Astrocyte of the cerebellum (primary cell): ENCODE measurements at regions not wholly inside any gene's neighbourhood (a gene's known extent, or its start where the extent isn't known, plus 50 kb on each side); places are given as distances from the start of the nearest gene placed in this dataset.
"Not testable (repeated sequence)": the region's sequence is repeated elsewhere in the genome, so short reads cannot be mapped to it uniquely, and the experiment has no call there.

ENCODE experiments used
- DNase-seq: peaks from one replicate; pipeline ENCODE4 v3.0.0-alpha.2; 2011; ENCODE audit warnings: low read depth
- H3K4me3 ChIP-seq: 2 replicates; pipeline ENCODE4 v1.5.1; 2011; ENCODE audit warnings: mild to moderate bottlenecking, low read depth, low read length, moderate library complexity
- CTCF ChIP-seq: IDR thresholded peaks from 2 replicates; pipeline ENCODE4 v1.5.1; 2012; ENCODE audit warnings: low read length, low read depth, moderate library complexity, mild to moderate bottlenecking; ENCODE audit errors: missing control alignments
- in situ Hi-C: cut with HindIII; loops from 2 replicates; pipeline ENCODE4 v1.10.0; 2017; ENCODE audit warnings: low sequenced_read_pairs

GRCh38 chr2:208711598-208711997, 305.0 kb downstream of the PTH2R start:
- TF ChIP-seq CTCF = no peak
- H3K4me3 ChIP-seq = no peak overlapping the region
- in situ Hi-C loops = no loop called here
- no peak for DNase-seq

- H3K4me3 ChIP-seq = no peak overlapping the region
- TF ChIP-seq CTCF = no peak
- no peak for DNase-seq
- in situ Hi-C loops = no loop called here
Measured at GRCh38 chr2:208713066-208713745, 306.6 kb downstream of the PTH2R start.

- TF ChIP-seq CTCF = no peak
- H3K4me3 ChIP-seq = no peak overlapping the region
- in situ Hi-C loops = no loop called here
- no peak for DNase-seq
Measured at GRCh38 chr2:208718828-208719227, 312.2 kb downstream of the PTH2R start.

DNA sequence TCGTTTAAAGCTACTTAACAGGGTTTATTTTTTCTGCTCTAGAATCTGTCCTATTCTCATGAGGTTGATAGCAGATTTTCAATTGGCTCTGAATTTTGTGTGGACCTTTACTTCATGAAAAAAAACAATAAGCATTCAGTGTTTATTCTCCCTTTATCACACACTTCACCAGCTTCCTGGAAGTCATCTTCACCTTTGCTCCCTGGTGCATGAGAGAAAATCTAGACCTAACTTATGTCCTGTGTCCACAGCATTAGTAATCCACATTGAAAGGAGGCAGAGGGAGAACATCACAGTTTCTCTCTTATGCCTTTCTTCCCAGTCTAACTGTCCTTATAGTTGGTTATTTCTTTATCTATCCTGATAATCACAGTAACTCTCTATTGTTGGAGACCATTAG, 316.1 kb downstream of the PTH2R start:
- TF ChIP-seq CTCF = no peak
- no peak for DNase-seq
- in situ Hi-C loops = no loop called here
- no peak overlapping the region for H3K4me3 ChIP-seq

DNA sequence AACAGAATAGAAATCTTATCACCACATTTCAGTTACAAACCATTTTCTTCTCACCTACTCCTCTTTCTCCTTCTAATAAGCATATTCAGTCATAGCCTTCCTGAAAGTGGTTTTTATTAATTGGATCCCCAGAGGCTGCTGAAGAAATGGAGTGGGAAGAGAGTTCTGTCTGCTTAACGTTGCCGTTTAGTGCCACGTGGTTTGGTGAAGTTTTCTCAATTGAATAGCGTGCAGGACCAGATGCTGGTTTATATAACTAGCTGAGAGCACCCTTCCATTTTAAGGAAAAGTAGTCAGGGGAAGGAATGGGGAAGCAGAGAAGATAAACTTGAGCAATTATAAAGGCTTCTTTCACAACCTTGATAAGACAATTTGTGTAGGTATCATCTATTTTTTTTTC, 318.7 kb downstream of the PTH2R start:
- H3K4me3 ChIP-seq = no peak overlapping the region
- DNase-seq = no peak
- in situ Hi-C loops = no loop called here
- no peak for TF ChIP-seq CTCF

- in situ Hi-C loops = no loop called here
- DNase-seq = no peak
- no peak overlapping the region for H3K4me3 ChIP-seq
- no peak for TF ChIP-seq CTCF
Measured at GRCh38 chr2:208726242-208726641, 319.6 kb downstream of the PTH2R start.

DNA sequence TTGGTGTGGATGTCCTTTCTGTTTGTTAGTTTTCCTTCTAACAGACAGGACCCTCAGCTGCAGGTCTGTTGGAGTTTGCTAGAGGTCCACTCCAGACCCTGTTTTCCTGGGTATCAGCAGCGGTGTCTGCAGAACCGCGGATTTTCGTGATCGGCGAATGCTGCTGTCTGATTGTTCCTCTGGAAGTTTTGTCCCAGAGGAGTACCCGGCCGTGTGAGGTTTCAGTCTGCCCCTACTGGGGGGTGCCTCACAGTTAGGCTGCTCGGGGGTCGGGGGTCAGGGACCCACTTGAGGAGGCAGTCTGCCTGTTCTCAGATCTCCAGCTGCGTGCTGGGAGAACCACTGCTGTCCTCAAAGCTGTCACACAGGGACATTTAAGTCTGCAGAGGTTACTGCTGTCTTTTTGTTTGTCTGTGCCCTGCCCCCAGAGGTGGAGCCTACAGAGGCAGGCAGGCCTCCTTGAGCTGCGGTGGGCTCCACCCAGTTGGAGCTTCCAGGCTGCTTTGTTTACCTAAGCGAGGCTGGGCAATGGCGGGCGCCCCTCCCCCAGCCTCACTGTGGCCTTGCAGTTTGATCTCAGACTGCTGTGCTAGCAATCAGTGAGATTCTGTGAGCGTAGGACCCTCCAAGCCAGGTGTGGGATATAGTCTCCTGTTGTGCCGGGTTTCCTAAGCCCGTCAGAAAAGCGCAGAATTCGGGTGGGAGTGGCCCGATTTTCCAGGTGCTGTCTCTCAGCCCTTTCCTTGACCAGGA, 345.2 kb downstream of the PTH2R start:
- H3K4me3 ChIP-seq, DNase-seq, in situ Hi-C loops: not testable (repeated sequence)
